Sigmoid colon (tissue), 4 donors: ENCODE measurements at regions not wholly inside any gene's neighbourhood (a gene's known extent, or its start where the extent isn't known, plus 50 kb on each side); places are given as distances from the start of the nearest gene placed in this dataset.

Source experiments
- EP300 ChIP-seq, 4 donors: sonication (generic); formaldehyde crosslinking; IDR thresholded peaks; one replicate each; pipeline ENCODE4 v1.6.1; 2017; ENCODE audit warnings: antibody characterized with exemption in 4 of 4
- POLR2A ChIP-seq, 2 donors: fragments of 450-650 bp; IDR thresholded peaks; one replicate each; pipeline ENCODE4 v1.6.1; 2016; ENCODE audit warnings: antibody characterized with exemption in 2 of 2, mild to moderate bottlenecking in 2 of 2, moderate library complexity in 2 of 2
- POLR2AphosphoS5 ChIP-seq, 4 donors: sonication (generic); formaldehyde crosslinking; IDR thresholded peaks; one replicate each; pipeline ENCODE4 v1.6.1; 2017; ENCODE audit warnings: antibody characterized with exemption in 4 of 4
- TF ChIP-seq, protein P1 (sequence below), 4 experiments: fragments of 450-650 bp in 3 of 4; fragments of 200-600 bp in 1 of 4; IDR thresholded peaks; one replicate each; pipeline ENCODE4 v1.5.1; 2016 to 2019; ENCODE audit warnings: antibody characterized with exemption in 4 of 4, mild to moderate bottlenecking in 3 of 4, moderate library complexity in 2 of 4

DNA sequence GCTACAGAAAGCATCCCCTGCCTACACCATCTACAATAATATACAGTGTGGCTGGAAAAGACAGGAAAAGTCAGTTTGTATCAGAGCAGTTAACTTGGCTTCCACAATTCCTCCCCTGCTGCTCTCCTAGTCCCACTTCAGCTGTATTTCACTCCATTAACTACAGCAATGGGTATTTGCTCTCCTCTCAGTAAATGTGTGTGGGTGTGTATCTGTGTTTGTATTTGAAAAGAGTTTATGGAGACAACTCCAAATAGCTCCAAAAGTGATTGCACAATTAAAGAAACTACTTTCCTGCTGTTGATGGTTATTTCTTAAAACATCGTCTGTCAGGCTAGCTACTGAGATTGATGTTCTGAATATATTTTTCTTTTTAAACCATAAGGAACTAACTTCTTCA is 333.7 kb upstream of the FIGN start:
- TF ChIP-seq, protein P1, sequence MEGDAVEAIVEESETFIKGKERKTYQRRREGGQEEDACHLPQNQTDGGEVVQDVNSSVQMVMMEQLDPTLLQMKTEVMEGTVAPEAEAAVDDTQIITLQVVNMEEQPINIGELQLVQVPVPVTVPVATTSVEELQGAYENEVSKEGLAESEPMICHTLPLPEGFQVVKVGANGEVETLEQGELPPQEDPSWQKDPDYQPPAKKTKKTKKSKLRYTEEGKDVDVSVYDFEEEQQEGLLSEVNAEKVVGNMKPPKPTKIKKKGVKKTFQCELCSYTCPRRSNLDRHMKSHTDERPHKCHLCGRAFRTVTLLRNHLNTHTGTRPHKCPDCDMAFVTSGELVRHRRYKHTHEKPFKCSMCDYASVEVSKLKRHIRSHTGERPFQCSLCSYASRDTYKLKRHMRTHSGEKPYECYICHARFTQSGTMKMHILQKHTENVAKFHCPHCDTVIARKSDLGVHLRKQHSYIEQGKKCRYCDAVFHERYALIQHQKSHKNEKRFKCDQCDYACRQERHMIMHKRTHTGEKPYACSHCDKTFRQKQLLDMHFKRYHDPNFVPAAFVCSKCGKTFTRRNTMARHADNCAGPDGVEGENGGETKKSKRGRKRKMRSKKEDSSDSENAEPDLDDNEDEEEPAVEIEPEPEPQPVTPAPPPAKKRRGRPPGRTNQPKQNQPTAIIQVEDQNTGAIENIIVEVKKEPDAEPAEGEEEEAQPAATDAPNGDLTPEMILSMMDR (IDR thresholded peaks at IDR 0.05) = no peak
- TF ChIP-seq POLR2A (IDR thresholded peaks at IDR 0.05) = no peak
- no peak for TF ChIP-seq EP300 (IDR thresholded peaks at IDR 0.05)
- no peak for TF ChIP-seq POLR2AphosphoS5 (IDR thresholded peaks at IDR 0.05)
